NB4 (cell line): ENCODE measurements at regions not wholly inside any gene's neighbourhood (a gene's known extent, or its start where the extent isn't known, plus 50 kb on each side); places are given as distances from the start of the nearest gene placed in this dataset.
"Not testable (repeated sequence)": the region's sequence is repeated elsewhere in the genome, so short reads cannot be mapped to it uniquely, and the experiment has no call there.

ENCODE experiments used
- DNase-seq: peaks from one replicate; pipeline ENCODE4 v3.0.0; 2010; ENCODE audit warnings: low read depth
- H3K4me3 ChIP-seq: one replicate; pipeline ENCODE4 v1.5.1; 2011; ENCODE audit warnings: mild to moderate bottlenecking, low read depth, low read length, moderate library complexity
- MAX ChIP-seq: IDR thresholded peaks from 2 replicates; pipeline ENCODE4 v1.6.1; 2011; ENCODE audit warnings: low read depth, low read length
- MYC ChIP-seq: IDR thresholded peaks from 2 replicates; pipeline ENCODE4 v1.6.1; 2011; ENCODE audit warnings: low read depth, low read length
- POLR2A ChIP-seq: IDR thresholded peaks from 2 replicates; pipeline ENCODE4 v1.6.1; 2011; ENCODE audit warnings: mild to moderate bottlenecking; ENCODE audit not compliant: insufficient read length; ENCODE audit errors: extremely low read depth
- TF ChIP-seq, protein P1 (sequence below): IDR thresholded peaks from one replicate; pipeline ENCODE4 v1.5.1; 2012; ENCODE audit warnings: low read depth, low read length

DNA sequence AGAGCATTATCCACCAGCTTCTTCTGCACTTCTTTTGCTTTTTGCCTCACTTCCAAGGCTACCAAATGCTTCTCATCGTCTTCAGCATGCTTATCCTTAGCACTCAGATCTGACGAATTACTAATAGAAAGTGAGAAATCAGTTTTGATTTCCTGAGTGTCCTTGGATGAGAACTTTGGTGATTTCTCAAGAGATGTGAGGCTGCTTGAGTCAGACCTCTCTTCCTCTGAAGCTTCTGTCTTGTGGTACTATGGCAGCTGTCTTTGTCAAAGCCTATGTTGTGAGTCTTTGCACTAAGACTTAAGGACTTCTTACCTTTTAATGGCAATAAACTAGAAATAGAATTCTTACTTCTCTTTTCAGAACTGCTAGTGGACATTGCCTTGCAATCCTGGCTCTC lies 169.9 kb downstream of the CPE start:
- H3K4me3 ChIP-seq = no peak overlapping the region
- DNase-seq = no peak
- TF ChIP-seq MAX (no peak), POLR2A (no peak), MYC (no peak)

DNA sequence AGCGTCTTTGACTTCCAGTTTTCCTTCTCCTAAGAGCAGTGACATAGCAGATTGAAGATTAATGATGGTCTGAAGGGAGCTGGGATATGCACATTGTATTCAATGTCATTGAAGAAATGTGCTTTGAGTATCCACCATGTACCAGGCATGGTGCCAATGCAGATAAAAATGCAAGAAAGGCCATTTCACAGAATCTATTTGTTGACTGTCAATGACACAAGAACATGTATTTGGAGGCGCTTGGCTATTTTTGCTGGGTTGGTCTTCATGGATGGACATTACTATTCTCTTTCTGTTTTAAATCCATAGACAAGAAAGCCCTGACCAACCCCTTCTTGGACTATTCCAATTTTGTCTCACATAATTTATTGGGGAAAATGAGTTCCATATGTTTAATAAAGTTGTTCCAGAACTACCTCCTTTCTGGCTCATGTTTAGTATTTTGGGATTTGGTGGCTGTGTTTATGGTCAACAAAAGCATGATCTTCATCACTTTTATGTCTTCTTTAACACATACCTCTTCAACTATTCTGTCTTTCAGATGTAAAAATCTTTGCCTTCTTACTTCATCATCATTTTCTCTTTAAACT lies 174.5 kb downstream of the CPE start:
- no peak for DNase-seq
- no peak for TF ChIP-seq MYC
- no peak overlapping the region for H3K4me3 ChIP-seq

- TF ChIP-seq POLR2A (no peak), MYC (no peak)
- TF ChIP-seq, protein P1, sequence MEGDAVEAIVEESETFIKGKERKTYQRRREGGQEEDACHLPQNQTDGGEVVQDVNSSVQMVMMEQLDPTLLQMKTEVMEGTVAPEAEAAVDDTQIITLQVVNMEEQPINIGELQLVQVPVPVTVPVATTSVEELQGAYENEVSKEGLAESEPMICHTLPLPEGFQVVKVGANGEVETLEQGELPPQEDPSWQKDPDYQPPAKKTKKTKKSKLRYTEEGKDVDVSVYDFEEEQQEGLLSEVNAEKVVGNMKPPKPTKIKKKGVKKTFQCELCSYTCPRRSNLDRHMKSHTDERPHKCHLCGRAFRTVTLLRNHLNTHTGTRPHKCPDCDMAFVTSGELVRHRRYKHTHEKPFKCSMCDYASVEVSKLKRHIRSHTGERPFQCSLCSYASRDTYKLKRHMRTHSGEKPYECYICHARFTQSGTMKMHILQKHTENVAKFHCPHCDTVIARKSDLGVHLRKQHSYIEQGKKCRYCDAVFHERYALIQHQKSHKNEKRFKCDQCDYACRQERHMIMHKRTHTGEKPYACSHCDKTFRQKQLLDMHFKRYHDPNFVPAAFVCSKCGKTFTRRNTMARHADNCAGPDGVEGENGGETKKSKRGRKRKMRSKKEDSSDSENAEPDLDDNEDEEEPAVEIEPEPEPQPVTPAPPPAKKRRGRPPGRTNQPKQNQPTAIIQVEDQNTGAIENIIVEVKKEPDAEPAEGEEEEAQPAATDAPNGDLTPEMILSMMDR = no peak
- DNase-seq = no peak
- H3K4me3 ChIP-seq = no peak overlapping the region
Measured at GRCh38 chr4:165555302-165555701, 176.5 kb downstream of the CPE start.

DNA sequence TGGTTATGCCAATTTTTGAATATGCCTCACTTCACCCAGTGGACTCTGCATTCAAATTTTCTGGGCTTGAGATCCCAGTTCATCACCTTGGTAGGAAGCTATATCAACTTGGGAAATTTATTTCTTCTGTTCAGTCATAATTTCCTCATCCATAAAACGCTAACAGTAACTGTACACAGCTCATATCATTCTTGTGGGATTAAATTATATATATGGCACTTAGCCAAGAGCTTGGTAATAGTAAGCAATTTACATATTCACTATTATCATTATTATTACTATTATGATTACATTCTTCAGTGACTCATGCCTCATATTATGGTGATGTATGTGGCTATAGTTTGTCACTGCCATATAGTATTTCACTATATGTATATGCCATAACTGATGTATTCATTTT lies 177.6 kb downstream of the CPE start:
- TF ChIP-seq MAX (no peak), MYC (no peak), POLR2A (no peak)
- TF ChIP-seq, protein P1 = no peak
- DNase-seq = no peak
- H3K4me3 ChIP-seq = no peak overlapping the region

DNA sequence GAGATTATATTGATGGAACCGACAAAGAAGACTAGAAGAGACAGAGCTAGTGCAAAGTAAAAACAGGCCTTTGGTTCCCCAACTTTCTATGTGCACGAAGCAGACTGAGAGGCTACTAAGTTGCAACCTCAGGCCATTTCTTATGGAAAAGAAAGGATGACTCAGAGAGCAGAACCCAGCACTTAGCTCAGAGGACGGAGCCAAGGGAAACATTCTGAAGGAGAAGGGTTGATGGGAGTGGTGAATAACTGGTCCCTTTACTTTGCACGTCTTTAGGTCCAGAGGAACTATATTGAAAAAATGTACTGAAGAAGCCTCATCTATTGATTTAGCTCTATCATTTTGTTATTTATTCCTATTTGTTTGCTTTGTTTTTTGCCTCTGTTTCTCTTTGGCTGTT lies 182.1 kb downstream of the CPE start:
- H3K4me3 ChIP-seq = no peak overlapping the region
- no peak for DNase-seq
- TF ChIP-seq MAX = no peak

DNA sequence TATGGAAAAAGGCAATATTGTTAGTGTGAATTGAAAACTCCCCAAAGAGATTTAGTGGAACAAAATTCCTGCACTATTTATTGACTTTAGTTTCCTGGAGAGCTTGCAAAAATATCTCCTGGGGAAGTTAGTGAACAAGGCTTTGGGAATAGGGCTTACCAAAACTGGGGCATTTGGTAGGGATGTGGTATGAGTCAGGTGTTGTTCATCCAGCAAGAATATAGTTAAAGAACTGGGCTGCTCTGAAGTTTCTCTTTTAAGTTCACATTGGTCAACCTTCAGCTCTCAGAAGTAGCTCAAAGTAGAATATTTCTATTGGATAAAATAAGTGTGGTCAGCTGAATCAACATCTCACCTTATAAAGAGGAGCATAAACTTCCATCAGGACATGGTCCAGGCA lies 185.0 kb downstream of the CPE start:
- TF ChIP-seq MAX (no peak), POLR2A (no peak), MYC (no peak)
- TF ChIP-seq, protein P1 = no peak
- DNase-seq = no peak
- H3K4me3 ChIP-seq = no peak overlapping the region

GRCh38 chr4:165569031-165569430 lies 190.2 kb downstream of the CPE start:
- TF ChIP-seq, protein P1 = no peak
- TF ChIP-seq MAX = no peak
- TF ChIP-seq POLR2A = no peak
- TF ChIP-seq MYC = no peak
- H3K4me3 ChIP-seq = no peak overlapping the region
- no peak for DNase-seq

DNA sequence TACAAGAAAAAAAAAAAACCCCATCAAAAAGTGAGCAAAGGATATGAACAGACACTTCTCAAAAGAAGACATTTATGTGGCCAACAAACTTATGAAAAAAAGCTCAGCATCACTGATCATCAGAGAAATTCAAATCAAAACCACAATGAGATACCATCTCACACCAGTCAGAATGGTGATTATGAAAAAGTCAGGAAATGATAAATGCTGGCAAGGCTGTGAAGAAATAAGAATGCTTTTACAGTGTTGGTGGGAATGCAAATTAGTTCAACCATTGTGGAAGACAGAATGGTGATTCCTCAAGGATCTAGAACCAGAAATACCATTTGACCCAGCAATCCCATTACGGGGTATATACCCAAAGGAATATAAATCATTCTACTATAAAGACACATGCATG lies 192.7 kb downstream of the CPE start:
- not testable (repeated sequence) for DNase-seq, H3K4me3 ChIP-seq
